Small intestine (tissue), 7 donors: ENCODE measurements at regions not wholly inside any gene's neighbourhood (a gene's known extent, or its start where the extent isn't known, plus 50 kb on each side); places are given as distances from the start of the nearest gene placed in this dataset.

Experiments used
- DNase-seq, 2 donors: peaks; one replicate each; pipeline versions ENCODE4 v3.0.0 to v3.0.0-alpha.2; 2013
- FAIRE-seq: peaks from 2 replicates; lab custom pipeline; 2012; peaks lifted over from hg19 to GRCh38; lab: Jason Lieb, UNC
- H3K27ac ChIP-seq, 3 donors: one replicate each; pipeline ENCODE4 v1.5.1; 2013; ENCODE audit warnings: low read length in 2 of 3, mild to moderate bottlenecking in 2 of 3, control low read depth in 1 of 3, inconsistent platforms in 1 of 3, low read depth in 1 of 3, moderate library complexity in 1 of 3
- H3K27me3 ChIP-seq, 3 donors: one replicate each; pipeline ENCODE4 v1.6.1; 2013; ENCODE audit warnings: low read length in 3 of 3, inconsistent platforms in 1 of 3; ENCODE audit not compliant: control insufficient read depth in 3 of 3, insufficient read depth in 3 of 3
- H3K36me3 ChIP-seq, 3 donors: one replicate each; pipeline ENCODE4 v1.6.1; 2013; ENCODE audit warnings: low read length in 3 of 3, inconsistent platforms in 1 of 3, low read depth in 1 of 3, mild to moderate bottlenecking in 1 of 3, moderate library complexity in 1 of 3; ENCODE audit not compliant: control insufficient read depth in 3 of 3, insufficient read depth in 2 of 3
- H3K4me1 ChIP-seq, 3 donors: one replicate each; pipeline ENCODE4 v1.6.1; 2013; ENCODE audit warnings: low read length in 2 of 3, inconsistent platforms in 1 of 3, low read depth in 1 of 3, mild to moderate bottlenecking in 1 of 3, moderate library complexity in 1 of 3; ENCODE audit not compliant: control insufficient read depth in 3 of 3, insufficient read depth in 2 of 3
- H3K4me3 ChIP-seq, 3 donors: one replicate each; pipeline ENCODE4 v1.5.1; 2013; ENCODE audit warnings: low read length in 3 of 3, control low read depth in 1 of 3, inconsistent platforms in 1 of 3, low read depth in 1 of 3, mild to moderate bottlenecking in 1 of 3, moderate library complexity in 1 of 3
- H3K9me3 ChIP-seq, 2 donors: one replicate each; pipeline ENCODE4 v1.6.1; 2013; ENCODE audit warnings: low read depth in 1 of 2, low read length in 1 of 2; ENCODE audit not compliant: control insufficient read depth in 2 of 2, insufficient read depth in 1 of 2
- WGBS, 3 donors: extraction: QIAGEN DNeasy Blood & Tissue Kit; methylation state at CpG; one replicate each; pipeline ENCODE4 v1.1.7; 2013; 5-methylcytosine and 5-hydroxymethylcytosine counted together
- donor health status: healthy with polysubstance abuse.
- donor health status: control.
- donor health status: control.
- donor health status: Bipolar disorder and iron deficiency.
- donor health status: healthy.

DNA sequence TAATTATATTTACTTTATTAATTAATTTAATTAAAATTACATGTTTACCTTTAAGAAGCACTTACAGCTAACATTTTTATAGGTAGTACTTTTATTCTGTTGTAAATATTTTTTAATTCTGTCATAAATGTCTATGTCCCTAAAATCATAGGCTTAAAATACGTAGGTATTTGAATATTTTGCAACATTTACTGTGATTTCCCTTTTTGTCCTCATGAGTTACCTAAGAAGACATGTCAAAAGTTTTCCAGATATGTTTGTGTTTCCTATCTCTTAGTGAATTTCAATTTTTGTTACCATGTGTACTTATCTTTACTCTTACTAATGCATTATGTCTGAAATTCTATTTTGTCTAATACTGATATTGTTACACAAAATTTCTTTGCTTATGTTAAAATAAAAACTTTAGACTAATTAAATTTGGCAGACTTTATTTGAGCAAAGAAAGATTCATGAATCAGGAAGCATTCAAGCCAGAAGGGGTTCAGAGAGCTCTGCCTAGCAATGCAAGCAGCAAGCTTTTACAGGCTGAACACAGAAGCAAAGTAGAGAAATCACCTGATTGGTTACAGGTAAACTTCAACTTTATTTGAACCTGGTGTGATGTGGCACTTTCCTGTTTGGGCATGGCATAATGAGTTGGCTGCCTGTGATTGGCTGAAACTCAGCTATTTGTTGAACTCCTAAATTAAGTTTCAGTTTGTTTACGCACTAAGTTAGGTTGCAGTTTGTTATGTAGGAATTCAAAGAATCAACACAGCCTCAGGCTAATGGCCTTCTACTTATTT, 123.2 kb upstream of the TMEM170B start:
- Histone ChIP-seq H3K27me3 (no peaks in the 10 kb centered on the region), H3K4me1 (no peaks in the 10 kb centered on the region), H3K4me3 (no peak overlapping the region), H3K27ac (no peak overlapping the region), H3K9me3 (peaks cover 0 to 7% of the 10 kb centered on the region in 2 donors), H3K36me3 (no peaks in the 10 kb centered on the region)
- DNase-seq (peak in 1 of 2 donors; percentile 37), FAIRE-seq (peak; percentile 23)
- 92 to 98% (median 94%) methylated on average over 2 of the region's 2 CpGs for whole genome bisulfite sequencing, 3 donors

DNA sequence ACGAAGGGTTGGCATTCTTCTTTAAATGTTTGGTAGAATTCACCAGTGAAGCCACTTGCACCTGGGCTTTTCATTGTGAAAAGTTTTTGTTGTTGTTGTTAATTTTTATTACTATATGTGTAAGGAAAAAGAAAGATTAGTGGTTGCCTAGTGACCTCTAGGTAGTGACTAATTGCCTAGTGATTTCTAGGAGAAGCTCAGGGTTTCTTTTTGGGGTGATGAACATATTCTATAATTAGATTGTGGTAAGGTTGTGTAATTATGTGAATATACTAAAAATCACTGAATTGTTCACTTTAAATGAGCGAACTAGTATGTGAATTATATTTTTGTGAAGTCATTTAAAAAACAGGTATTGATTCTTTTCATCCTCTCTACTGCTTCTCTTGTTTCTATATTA, 123.8 kb upstream of the TMEM170B start:
- Histone ChIP-seq H3K4me1 (no peaks in the 10 kb centered on the region), H3K4me3 (no peak overlapping the region), H3K27ac (no peak overlapping the region), H3K36me3 (no peaks in the 10 kb centered on the region), H3K9me3 (peaks cover 0 to 7% of the 10 kb centered on the region in 2 donors), H3K27me3 (no peaks in the 10 kb centered on the region)
- FAIRE-seq, result no peak
- DNase-seq, result no peak
- WGBS, 3 donors, result 70 to 88% (median 82%) methylated on average over 2 of the region's 2 CpGs

DNA sequence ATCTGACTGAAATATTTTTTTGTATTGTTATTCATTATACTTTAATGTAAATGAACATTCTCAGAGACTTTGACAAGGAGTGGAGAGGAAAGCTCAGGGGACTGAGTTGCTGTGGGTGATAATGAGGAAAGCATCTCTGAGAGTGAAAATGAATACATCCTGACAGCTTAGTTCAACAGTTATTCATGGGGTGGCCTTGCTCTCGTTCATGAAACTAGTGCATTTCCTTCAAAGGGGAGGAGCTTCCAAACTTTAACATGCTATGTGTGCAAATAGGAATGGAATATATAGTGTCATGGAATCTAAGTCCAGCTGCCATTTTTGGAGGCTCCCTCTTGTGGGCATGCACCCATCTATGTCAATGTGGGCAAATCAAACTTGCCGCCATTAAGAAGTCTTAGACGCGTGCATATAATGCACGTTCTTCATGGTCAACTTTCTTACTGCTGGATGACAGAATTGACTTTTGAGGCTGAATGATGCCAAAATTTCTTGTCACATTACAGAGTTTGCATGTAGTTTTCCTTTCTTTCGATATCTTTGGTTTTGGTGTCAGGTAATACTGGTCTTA, 124.3 kb upstream of the TMEM170B start:
- no peaks in the 10 kb centered on the region for H3K27me3 ChIP-seq
- no peak overlapping the region for H3K4me3 ChIP-seq
- DNase-seq, result no peak
- no peaks in the 10 kb centered on the region for H3K4me1 ChIP-seq
- FAIRE-seq, result no peak
- H3K9me3 ChIP-seq, result peaks cover 0 to 7% of the 10 kb centered on the region in 2 donors
- WGBS, 3 donors, result 88 to 92% (median 89%) methylated on average over 6 of the region's 6 CpGs
- no peak overlapping the region for H3K27ac ChIP-seq
- H3K36me3 ChIP-seq, result no peaks in the 10 kb centered on the region

DNA sequence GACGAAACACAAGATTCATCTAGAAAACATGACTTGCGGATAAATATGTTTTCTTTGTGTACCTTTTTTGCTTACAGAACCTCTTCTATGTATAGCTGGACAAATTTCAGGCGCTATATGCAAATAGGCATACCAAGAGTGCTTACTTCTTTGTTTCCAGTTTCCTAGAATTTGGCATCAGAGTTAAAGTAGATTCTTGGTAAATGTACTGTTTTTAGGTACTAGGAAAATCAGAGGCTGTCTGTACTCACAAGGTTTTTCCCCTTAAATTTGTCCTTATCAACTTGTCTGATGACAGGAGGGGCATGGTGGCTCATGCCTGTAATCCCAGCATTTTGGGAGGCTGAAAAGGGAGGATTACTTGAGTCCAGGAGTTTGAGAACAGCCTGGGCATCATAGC, 124.9 kb upstream of the TMEM170B start:
- DNase-seq, result no peak
- H3K9me3 ChIP-seq, result peaks cover 0 to 7% of the 10 kb centered on the region in 2 donors
- no peak overlapping the region for H3K27ac ChIP-seq
- H3K36me3 ChIP-seq, result no peaks in the 10 kb centered on the region
- no peaks in the 10 kb centered on the region for H3K4me1 ChIP-seq
- no peak for FAIRE-seq
- no peaks in the 10 kb centered on the region for H3K27me3 ChIP-seq
- WGBS, 3 donors, result 85 to 92% (median 88%) methylated on average over 3 of the region's 3 CpGs
- no peak overlapping the region for H3K4me3 ChIP-seq

DNA sequence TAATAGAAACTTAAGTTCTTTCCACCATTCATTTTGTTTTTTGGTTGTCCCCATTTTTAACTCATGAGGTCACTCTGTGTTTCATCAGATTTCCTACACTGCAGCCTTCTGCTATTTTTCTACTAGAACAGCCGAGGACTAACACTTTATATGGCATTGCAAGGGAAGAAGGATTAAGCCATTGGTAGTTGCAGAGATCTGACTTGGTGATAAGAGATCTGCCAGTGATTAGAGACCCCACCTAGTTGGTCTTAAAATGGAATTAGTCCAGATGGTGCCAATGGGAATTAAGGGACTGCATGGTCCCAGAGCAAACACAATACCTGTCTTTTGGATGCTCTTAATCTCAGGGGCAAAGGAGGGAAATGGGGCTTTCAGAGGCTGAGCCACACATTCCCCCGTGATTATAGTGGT, 125.5 kb upstream of the TMEM170B start:
- H3K27ac ChIP-seq, result no peak overlapping the region
- H3K4me1 ChIP-seq, result no peaks in the 10 kb centered on the region
- no peaks in the 10 kb centered on the region for H3K27me3 ChIP-seq
- H3K36me3 ChIP-seq, result no peaks in the 10 kb centered on the region
- H3K4me3 ChIP-seq, result no peak overlapping the region
- peaks cover 0 to 7% of the 10 kb centered on the region in 2 donors for H3K9me3 ChIP-seq
- no peak for FAIRE-seq
- DNase-seq, result no peak
- WGBS, 3 donors, result 55 to 90% (median 74%) methylated on average over 2 of the region's 2 CpGs

DNA sequence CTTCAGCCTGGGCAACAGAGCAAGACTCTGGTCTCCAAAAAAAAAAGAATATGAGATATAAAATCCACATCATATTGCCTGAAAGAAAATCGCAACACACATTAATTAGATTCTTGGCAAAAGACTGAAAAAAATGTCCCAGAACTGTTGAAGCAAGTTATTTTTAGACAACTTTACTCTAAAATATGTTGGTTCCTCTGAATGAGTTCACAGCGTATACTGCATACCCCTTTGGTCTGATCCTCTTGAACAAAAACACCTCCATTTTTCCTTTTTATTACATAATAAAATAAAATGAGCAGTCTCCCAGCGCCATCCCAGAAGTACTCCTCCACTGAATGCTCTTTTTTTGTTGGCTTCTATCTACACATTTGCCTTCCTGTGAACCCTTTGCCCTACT, 126.0 kb upstream of the TMEM170B start:
- no peak for DNase-seq
- Histone ChIP-seq H3K9me3 (peaks cover 0 to 5% of the 10 kb centered on the region in 2 donors), H3K27ac (no peak overlapping the region), H3K36me3 (no peaks in the 10 kb centered on the region), H3K27me3 (no peaks in the 10 kb centered on the region), H3K4me3 (no peak overlapping the region), H3K4me1 (no peaks in the 10 kb centered on the region)
- no peak for FAIRE-seq
- 81 to 99% (median 96%) methylated on average over 3 of the region's 3 CpGs for WGBS, 3 donors

DNA sequence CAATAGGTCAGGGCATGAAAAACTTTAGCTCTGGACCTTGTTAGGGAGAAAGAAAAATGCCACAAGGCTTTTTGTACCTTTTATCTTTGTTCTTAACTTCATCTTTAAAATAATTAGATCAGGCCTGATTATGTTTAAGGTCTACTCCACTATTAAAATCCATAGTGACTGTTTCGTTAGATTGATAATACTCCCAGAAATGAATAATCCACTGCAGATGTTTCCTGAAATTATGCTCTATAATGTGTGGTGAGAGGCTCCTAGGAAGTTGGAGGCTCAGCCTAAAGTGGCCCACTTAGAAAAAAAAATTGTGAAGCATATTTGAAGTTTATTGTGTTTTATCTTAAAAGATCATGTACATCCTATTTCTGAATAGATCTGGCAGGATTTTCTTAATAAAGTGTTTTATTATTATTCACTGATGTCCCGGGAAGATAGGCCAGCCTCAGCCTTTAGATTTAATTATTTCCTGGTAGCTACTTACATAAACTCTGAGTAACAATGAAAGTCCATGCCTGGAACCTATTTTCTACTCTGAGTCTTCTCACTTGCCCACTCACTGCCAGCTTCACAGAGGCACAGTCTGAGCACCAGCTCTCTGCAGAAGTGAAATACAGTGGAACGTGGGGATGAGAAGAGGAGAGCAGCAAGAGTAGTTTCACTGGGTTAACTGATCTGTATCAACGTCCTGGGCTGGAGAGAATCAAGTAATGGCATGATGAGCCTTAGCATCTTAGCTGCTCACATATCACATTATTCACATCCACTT, 126.8 kb upstream of the TMEM170B start:
- Histone ChIP-seq H3K27me3 (no peaks in the 10 kb centered on the region), H3K9me3 (no peaks in the 10 kb centered on the region), H3K36me3 (no peaks in the 10 kb centered on the region), H3K27ac (no peak overlapping the region), H3K4me3 (no peak overlapping the region), H3K4me1 (no peaks in the 10 kb centered on the region)
- DNase-seq, result peak in 1 of 2 donors; percentile 31
- WGBS, 3 donors, result 39 to 45% (median 45%) methylated on average over 4 of the region's 4 CpGs
- FAIRE-seq, result no peak

DNA sequence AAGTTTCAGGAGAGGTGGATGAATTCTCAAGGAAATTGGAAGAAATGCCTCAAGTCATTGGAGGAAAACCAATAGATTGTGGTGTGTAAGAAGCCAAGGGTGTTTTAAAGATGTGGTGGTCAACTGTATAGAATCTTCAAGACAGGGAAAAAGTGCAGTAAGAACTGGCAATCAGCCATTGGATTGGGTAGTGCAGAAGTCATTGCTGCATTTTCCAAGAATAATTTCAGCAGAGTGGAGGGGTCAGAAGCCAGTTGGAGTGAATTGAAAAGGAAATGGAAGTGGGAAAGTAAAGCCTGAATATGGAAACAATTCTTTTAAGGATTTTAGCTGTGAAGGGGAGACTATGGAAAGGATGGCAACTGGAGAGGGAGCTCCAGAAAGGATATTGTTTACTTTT, 128.2 kb upstream of the TMEM170B start:
- Histone ChIP-seq H3K9me3 (no peaks in the 10 kb centered on the region), H3K27me3 (no peaks in the 10 kb centered on the region), H3K4me1 (no peaks in the 10 kb centered on the region), H3K4me3 (no peak overlapping the region), H3K27ac (no peak overlapping the region), H3K36me3 (no peaks in the 10 kb centered on the region)
- DNase-seq, result no peak
- no peak for FAIRE-seq
